ENCODE measurements at regions not wholly inside any gene's neighbourhood (a gene's known extent, or its start where the extent isn't known, plus 50 kb on each side); places are given as distances from the start of the nearest gene placed in this dataset.

GRCh38 chrX:69323786-69324720, 158.8 kb upstream of the PJA1 start:
- DNase-seq = no peak
- H3K36me3 ChIP-seq = no peaks in the 10 kb centered on the region
- no peak for ATAC-seq
- no peak for TF ChIP-seq CTCF (IDR thresholded peaks at IDR 0.05)
- WGBS, 2 donors = 81 to 90% methylated on average over 8 to 9 of the region's 9 CpGs
- peaks cover 0 to 2% (median 0%) of the 10 kb centered on the region in 9 donors for H3K4me1 ChIP-seq
- H3K27ac ChIP-seq = no peak overlapping the region
- H3K9me3 ChIP-seq = no peaks in the 10 kb centered on the region
- peaks cover 0 to 6% (median 0%) of the 10 kb centered on the region in 7 donors for H3K27me3 ChIP-seq
- intact Hi-C loops (cut with DNase I) = no loop called here
- H3K4me3 ChIP-seq = no peak overlapping the region

DNA sequence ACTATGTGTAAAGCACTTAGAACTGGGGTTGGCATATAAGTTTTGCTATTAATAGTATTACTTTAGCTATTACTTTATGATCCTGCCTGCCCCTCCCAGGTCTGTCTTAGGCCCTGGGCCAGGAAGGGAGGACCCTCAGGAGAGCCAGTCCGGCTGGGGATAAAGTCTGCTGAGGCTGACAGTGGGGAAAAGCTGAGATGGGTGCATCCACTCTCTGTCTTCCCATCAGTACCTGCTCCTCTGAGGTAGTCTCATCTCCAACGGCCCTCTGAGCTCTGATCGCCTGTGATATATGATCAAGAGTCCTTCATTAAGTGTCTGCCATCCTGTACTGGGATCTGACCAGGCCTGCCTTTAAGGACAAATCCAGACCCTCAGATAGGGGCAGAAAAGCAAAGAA, 156.5 kb upstream of the PJA1 start:
- Histone ChIP-seq H3K4me1 (peaks cover 0 to 2% (median 0%) of the 10 kb centered on the region in 9 donors), H3K27me3 (peaks cover 0 to 6% (median 0%) of the 10 kb centered on the region in 7 donors), H3K36me3 (no peaks in the 10 kb centered on the region), H3K27ac (no peak overlapping the region), H3K9me3 (no peaks in the 10 kb centered on the region), H3K4me3 (no peak overlapping the region)
- DNase-seq (no peak), ATAC-seq (no peak)
- WGBS, 2 donors = 81 to 100% methylated on average over 2 to 3 of the region's 3 CpGs
- no peak for TF ChIP-seq CTCF (IDR thresholded peaks at IDR 0.05)
- intact Hi-C loops (cut with DNase I) = no loop called here

DNA sequence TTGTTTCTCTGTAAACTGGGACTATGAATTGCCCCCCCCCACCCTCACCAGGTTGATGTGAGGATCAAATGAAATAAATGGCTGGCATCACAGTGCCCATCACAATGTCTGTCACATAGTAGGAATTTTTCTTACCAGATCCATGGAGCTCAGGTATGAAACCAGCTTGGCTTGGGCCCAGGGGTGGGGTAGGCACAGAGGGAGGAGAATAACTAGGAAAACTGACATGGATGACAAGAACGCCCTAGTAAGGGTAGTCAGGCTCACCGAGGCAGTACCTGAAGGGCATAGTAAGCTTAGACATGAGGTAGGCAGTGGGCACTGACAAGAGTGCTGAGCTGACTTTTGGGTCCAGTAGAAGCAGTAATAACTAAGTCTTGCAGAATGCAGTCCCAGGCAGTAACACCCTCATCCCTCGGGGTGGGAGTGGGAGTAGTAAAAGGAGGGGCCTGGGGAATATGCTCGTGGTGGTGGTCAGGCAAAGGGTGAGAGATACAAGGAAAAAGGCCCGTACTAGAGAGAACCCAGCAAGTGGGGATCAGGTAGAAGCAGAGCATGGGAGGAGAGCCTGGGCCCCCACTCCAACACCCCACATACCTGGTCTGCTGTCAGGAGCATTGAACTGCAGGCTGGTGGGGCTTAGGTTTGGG, 155.9 kb upstream of the PJA1 start:
- ATAC-seq (no peak), DNase-seq (no peak)
- intact Hi-C loops (cut with DNase I) = no loop called here
- no peak overlapping the region for H3K27ac ChIP-seq
- no peak for TF ChIP-seq CTCF (IDR thresholded peaks at IDR 0.05)
- H3K9me3 ChIP-seq = no peaks in the 10 kb centered on the region
- H3K36me3 ChIP-seq = no peaks in the 10 kb centered on the region
- H3K4me1 ChIP-seq = peaks cover 0 to 2% (median 0%) of the 10 kb centered on the region in 9 donors
- peaks cover 0 to 6% (median 0%) of the 10 kb centered on the region in 7 donors for H3K27me3 ChIP-seq
- WGBS, 2 donors = 84 to 85% methylated on average over 5 of the region's 5 CpGs
- no peak overlapping the region for H3K4me3 ChIP-seq

DNA sequence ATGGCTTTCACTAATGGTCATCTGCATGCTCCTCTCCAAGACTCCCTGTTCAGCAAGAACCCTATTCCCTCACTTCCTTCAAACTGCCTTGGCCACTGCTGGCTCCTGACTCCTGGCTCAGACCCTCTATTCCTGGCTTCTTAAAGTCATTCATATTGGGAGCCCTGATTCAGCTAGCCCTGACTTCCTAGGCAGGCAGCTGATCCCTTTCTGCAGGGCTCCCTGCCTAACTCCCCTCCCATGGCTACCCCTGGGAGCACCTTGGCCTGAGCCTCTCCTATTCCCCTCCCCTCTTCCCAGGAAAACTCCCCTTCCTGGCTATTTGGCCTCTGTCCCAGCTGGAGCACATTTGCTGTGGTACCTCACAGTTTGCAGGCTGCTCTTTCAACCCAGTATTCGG, 154.9 kb upstream of the PJA1 start:
- WGBS, 2 donors = 45 to 64% methylated on average over 1 of the region's 1 CpG
- DNase-seq (no peak), ATAC-seq (no peak)
- H3K27me3 ChIP-seq = peaks cover 0 to 11% (median 0%) of the 10 kb centered on the region in 7 donors
- TF ChIP-seq CTCF (IDR thresholded peaks at IDR 0.05) = no peak
- peaks cover 0 to 2% (median 0%) of the 10 kb centered on the region in 9 donors for H3K4me1 ChIP-seq
- H3K9me3 ChIP-seq = no peaks in the 10 kb centered on the region
- intact Hi-C loops (cut with DNase I) = no loop called here
- no peaks in the 10 kb centered on the region for H3K36me3 ChIP-seq
- no peak overlapping the region for H3K27ac ChIP-seq
- H3K4me3 ChIP-seq = no peak overlapping the region

Data from heart right ventricle (tissue), 16 donors.